GM13976 (cell line): ENCODE measurements at regions not wholly inside any gene's neighbourhood (a gene's known extent, or its start where the extent isn't known, plus 50 kb on each side); places are given as distances from the start of the nearest gene placed in this dataset.

ENCODE experiments used
- DNase-seq: peaks from one replicate; pipeline ENCODE4 v3.0.0; 2012; ENCODE audit warnings: low spot score
- CTCF ChIP-seq: IDR thresholded peaks from 2 replicates; pipeline ENCODE4 v1.5.1; 2012; ENCODE audit warnings: borderline replicate concordance, mild to moderate bottlenecking; ENCODE audit not compliant: insufficient read depth; ENCODE audit errors: extremely low read depth, missing control alignments, control extremely low read depth
- in situ Hi-C: fragments of 300-500 bp; cut with MboI; formaldehyde crosslinking; loops from one replicate; pipeline ENCODE4 v1.12.0; 2022; ENCODE audit warnings: low sequenced_read_pairs, mixed read lengths, inconsistent platforms; ENCODE audit not compliant: unreplicated experiment

GRCh38 chr3:178318941-178319816 is 217.1 kb upstream of the KCNMB2 start:
- TF ChIP-seq CTCF: no peak
- DNase-seq: no peak
- in situ Hi-C loops: no loop called here

- in situ Hi-C loops: no loop called here
- TF ChIP-seq CTCF: no peak
- no peak for DNase-seq
Measured at GRCh38 chr3:178320456-178321351, 215.5 kb upstream of the KCNMB2 start.

- no peak for DNase-seq
- in situ Hi-C loops: no loop called here
- TF ChIP-seq CTCF: no peak
Measured at GRCh38 chr3:178324356-178324755, 211.9 kb upstream of the KCNMB2 start.

GRCh38 chr3:178325330-178325729 is 210.9 kb upstream of the KCNMB2 start:
- DNase-seq: no peak
- in situ Hi-C loops: no loop called here
- TF ChIP-seq CTCF: no peak

GRCh38 chr3:178329936-178330335 is 206.3 kb upstream of the KCNMB2 start:
- DNase-seq: no peak
- in situ Hi-C loops: no loop called here
- no peak for TF ChIP-seq CTCF

GRCh38 chr3:178334239-178334638 is 202.0 kb upstream of the KCNMB2 start:
- in situ Hi-C loops: no loop called here
- TF ChIP-seq CTCF: no peak
- DNase-seq: no peak
